HG03139 (cell line): ENCODE measurements at regions not wholly inside any gene's neighbourhood (a gene's known extent, or its start where the extent isn't known, plus 50 kb on each side); places are given as distances from the start of the nearest gene placed in this dataset.

Experiments used
- ATAC-seq: cut with Tn5 transposase; IDR thresholded peaks from one replicate; pipeline ENCODE4 v1.9.1; 2021; ENCODE audit not compliant: unreplicated experiment

DNA sequence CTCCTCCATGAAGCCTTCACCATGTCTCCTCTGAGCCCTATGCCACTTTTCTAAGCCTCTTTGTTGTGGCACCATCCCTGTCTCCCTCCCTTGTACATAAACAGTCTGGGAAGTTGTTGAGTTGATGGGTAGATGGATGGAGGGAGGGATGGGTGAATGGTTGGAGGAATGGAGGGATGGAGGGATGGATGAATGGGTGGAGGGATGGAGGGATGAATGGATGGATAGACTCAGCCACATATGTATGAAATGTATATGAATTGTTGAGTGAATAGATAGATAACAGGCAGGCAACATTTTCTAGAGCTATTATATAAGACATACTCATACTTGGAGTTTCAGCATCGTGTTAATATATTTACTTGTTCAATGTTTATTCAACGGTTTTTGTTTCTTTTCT lies 58.3 kb upstream of the HES1 start:
- no peak for ATAC-seq

DNA sequence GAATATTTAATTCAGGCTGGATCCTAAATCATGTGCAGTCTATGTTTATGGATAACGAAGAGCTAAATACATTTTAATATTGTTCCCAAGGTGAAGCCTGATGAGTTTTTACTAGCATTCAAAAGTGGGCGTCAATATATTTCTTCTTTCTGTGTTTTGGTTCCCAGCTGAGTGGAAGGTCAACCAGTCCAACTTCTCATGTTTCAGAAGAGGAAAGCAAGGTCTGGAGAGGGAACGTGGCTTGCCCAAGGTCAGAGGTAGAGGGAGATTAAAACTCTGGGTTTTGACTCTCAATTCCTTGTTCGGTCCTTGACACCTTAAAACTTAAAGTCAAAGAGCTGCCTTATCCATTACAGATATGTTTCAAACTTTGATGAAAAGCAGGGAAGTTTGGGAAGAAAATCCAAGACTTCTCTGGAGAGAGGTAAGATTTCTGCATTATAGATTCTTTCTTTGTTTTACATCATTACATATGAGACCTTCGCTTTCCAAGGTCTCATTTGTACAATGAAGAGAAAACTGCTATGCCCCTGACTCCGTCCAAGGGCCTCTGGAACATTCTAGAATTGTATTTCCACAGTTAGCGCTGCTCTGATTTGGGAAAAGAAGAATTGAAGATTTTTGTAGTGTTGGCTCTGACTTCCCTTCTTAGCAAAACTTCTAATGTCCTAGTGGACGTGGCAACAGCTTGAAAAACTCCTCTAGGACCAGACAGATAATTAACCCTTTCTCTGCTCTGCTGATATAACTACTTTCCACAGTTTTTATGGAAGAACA lies 57.7 kb upstream of the HES1 start:
- no peak for ATAC-seq

DNA sequence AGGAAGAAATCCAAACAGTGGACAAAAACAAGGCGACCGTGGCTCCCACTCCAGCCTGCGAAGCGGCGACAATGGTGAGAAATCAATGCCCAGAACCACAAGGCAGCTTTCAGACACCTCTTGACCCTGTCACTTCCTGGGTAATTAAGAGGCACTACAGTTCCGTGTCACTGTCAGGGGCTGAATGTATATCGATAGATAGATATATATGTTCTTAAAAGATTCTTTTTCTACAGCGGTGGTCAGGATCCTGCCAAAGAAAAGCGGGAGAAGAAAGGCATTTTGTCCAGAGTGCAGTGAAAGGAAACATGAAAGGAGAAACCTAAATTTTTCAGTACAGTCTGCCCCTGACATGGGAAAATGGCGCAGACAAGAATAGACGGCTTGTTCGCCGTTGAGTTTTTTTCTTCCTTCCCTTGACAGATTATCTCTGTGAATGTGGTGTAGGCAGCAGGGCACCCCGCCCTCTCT lies 56.2 kb upstream of the HES1 start:
- no peak for ATAC-seq

DNA sequence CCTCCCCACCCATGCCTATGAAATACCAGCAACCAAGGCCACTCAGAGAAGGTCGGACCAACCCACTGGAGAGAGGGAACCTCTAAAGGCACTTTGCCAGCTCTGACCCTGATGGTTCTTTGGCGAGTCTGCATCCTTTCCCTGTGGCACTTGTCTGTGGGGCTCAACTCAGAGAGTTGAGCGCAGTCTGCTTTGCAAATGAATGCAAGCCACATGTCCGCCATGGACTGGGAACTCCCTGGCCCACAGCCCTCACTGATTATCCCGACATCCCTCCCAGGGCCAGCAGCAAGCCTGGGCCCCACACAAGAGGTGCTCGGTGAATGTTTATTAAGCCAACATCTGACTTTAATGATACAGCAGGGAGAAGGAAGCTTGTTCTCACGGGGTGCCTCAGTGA lies 55.5 kb upstream of the HES1 start:
- ATAC-seq: no peak

DNA sequence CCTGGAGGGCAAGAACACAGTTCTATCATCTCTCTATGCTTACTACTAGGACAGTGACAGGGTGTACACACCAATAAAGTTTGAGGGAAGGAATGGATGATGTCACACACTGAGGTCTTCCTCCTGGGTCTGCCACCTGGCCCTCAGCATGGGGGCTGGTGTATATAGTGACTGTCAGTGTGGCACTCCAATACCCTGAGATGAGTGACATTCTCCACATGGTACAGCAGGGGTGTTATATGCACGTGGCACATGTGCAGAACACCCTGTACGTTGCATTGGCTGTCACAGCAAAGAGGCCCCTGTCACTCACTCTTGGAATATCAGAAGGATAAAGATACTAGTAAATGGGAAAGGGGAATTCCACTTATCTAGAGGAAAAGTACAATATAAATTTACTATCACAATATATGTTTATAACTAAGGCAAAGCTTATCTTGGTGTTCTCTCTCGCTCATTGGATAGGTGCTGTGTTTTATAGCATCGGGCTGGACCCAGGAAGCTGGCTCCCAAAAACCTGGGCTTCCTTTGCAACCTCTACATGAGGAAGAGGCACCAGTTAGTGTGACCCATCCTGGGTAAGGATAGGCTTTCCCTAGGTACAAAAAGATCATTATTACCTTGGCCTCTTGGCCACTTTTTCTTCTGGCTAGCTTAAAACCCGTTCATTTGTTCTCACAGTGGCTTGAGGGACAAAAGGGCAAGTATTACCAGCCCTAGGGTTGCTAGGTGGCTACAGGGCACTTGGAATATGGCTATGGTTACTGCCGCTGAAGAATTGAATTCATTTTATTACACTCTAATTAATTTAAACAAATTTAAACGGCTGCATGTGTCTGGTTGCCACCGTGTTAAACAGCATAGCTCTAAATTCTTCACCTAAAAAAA lies 54.8 kb upstream of the HES1 start:
- ATAC-seq: no peak

DNA sequence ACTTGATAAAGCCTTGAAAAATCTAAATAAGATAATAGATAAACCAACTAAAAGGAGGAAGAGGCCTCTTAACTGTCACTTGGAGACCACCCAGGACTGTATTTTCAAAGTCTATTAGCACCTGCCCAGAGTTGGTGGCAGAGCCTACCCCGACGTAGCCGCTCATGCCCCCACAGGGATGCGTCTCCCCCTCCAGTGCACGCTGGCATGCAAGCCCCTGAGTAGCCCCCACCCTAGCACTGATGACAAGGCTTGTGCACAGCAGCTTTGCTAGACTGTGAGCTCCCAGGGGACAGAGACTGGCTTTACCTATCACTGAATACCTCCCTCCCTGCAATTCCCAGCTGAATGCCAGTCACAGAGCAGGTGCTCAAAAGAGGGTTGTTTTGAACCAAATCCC lies 54.1 kb upstream of the HES1 start:
- ATAC-seq: no peak

DNA sequence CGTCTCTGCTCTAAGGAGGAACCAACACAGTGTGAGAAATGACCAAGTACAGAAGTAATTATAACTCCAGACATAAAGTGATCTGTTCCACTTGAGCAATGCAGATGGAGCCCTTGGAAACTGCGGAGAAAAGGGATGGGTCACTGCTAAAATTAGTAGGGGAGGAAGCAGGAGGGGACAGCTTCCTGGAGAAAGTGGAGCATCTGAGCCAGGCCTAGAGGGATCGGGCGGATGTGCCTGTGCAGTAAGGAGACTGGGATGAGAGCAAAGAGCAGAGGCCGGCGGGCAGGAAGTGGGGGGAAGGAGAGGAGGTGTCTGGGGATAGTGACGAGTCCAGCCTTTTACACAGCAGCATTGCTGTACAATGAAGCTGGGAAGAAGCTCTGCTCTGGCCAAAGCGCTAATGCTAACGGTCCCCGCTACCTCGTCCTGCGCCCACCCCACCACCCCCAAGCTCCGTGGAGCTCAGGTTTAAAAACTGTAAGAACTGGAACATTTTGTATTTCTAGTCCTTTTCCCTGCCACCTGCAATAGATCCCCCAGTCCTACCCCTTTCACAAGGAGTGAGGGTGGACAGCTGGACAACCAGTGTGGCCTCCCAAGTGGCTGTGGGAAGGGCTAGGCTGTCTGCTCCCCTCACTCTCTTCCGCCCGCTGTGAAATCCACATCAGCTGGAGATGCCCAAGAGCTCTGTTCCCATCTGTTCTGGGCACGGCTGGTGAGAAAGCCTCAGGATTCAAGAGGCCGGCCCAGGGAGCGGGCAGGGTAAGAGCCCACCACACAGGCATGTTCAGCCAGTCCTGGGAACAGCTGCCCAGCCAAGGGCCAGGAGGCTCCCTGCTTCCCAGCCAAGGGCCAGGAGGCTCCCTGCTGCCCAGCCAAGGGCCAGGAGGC lies 53.0 kb upstream of the HES1 start:
- ATAC-seq: no peak

DNA sequence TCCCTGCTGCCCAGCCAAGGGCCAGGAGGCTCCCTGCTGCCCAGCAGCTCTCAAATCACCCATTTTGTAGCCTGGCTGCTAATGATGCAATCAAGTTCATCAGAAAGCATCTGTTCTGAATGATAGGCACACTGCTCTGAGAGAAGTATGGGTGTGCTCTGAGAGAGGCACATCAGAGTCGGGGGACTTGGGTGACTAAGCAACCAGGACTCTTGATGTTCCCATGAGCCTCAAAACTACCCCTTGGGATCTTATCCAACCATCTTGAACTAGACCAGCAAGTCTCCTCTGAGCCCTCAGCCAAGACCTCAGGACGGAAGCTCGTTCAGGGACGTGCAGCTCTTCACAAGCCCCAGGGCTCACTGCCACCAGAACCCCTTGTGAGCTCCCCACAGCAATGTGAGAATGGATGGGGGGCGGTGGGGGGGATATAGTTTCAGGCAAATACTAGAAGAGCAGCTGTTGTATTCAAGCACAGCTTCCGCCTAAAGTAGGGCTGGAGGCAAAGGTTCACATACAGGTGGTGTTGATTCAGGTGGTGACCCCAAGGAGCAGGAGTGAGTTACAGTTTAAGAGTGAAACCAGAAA lies 52.2 kb upstream of the HES1 start:
- ATAC-seq: peak; percentile 30

DNA sequence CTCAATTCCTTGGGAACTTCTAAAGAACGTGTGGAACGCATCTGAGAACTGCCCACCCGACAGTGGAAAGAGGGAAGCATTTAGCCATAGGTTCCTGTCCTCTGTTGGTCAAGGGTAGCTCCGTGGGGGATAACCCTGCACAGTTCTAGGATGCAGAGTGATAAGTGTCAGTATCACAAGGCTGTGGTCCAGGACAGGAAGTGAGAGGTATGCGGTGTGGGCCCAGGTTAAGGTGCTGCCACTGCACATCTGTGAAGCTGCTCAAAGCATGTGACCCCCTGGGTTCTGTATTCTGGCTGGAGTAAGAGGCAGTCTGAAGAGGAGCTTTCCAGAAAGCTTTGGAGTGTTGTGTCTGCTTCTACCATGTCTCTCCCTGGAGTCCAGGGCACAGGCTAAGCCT lies 51.7 kb upstream of the HES1 start:
- ATAC-seq: peak; percentile 97
